Muscle of leg (tissue), 3 donors: ENCODE measurements at regions not wholly inside any gene's neighbourhood (a gene's known extent, or its start where the extent isn't known, plus 50 kb on each side); places are given as distances from the start of the nearest gene placed in this dataset.
A peak's percentile ranks its signal among the peaks of the same experiment; 100 is the strongest.

ENCODE experiments used
- DNase-seq: peaks from one replicate; pipeline ENCODE4 v3.0.0; 2013
- H3K27ac ChIP-seq: one replicate; pipeline ENCODE4 v1.5.1; 2013; ENCODE audit warnings: mild to moderate bottlenecking, low read length, control low read depth
- H3K27me3 ChIP-seq: one replicate; pipeline ENCODE4 v1.6.1; 2013; ENCODE audit warnings: low read length; ENCODE audit not compliant: control insufficient read depth, insufficient read depth
- H3K36me3 ChIP-seq: one replicate; pipeline ENCODE4 v1.6.1; 2013; ENCODE audit warnings: low read length; ENCODE audit not compliant: control insufficient read depth, insufficient read depth
- H3K4me1 ChIP-seq: one replicate; pipeline ENCODE4 v1.6.1; 2013; ENCODE audit warnings: low read length; ENCODE audit not compliant: control insufficient read depth, insufficient read depth
- H3K4me3 ChIP-seq: one replicate; pipeline ENCODE4 v1.5.1; 2013; ENCODE audit warnings: low read length, control low read depth
- H3K9me3 ChIP-seq: replicated peaks from 2 replicates; pipeline ENCODE4 v1.6.1; 2013; ENCODE audit warnings: low read depth, low read length; ENCODE audit not compliant: control insufficient read depth
- WGBS: methylation state at CpG from one replicate; pipeline ENCODE4 v1.1.5; 2013; ENCODE audit warnings: missing lambda C conversion rate; ENCODE audit not compliant: insufficient coverage; 5-methylcytosine and 5-hydroxymethylcytosine counted together

DNA sequence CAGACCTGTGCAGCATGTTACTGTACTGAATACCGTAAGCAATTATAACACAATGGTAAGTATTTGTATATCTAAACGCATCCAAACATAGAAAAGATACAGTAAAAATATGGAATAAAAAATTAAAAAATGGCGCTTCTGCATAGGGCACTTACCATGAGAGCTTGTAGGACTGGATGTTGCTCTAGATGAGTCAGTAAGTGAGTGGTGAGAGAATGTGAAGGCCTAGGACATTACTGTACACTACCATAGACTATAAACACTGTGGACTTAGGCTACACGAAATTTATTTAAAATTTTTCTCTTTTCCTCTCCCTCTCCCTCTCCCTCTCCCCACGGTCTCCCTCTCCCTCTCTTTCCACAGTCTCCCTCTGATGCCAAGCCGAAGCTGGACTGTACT is 194.5 kb upstream of the CDKN3 start:
- H3K4me3 ChIP-seq, result no peak overlapping the region
- no peaks in the 10 kb centered on the region for H3K4me1 ChIP-seq
- DNase-seq, result no peak
- no peaks in the 10 kb centered on the region for H3K36me3 ChIP-seq
- H3K27me3 ChIP-seq, result no peaks in the 10 kb centered on the region
- WGBS, result 100% methylated on average over 1 of the region's 6 CpGs
- no peak overlapping the region for H3K27ac ChIP-seq
- H3K9me3 ChIP-seq, result no peaks in the 10 kb centered on the region

DNA sequence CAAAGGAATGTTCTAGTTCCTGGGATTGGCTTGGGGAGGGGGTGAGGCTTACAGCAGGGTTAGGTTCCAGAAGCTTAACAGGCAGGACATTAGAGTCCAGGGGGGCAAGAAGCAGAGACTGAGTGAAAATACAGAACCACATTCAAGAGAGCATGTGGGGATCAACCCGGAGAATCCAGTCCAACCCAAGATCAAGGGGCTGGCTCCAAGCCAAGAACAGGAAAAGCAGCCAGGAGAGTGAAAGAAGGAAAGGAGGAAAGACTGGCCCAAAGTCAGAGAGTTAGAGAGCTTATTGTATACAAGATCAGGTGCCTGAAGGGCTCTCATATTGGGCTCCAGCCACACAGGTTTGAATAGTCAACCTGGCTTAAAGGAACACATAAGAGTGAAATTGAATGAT is 190.3 kb upstream of the CDKN3 start:
- no peaks in the 10 kb centered on the region for H3K27me3 ChIP-seq
- no peaks in the 10 kb centered on the region for H3K9me3 ChIP-seq
- 33% methylated on average over 1 of the region's 1 CpG for WGBS
- H3K36me3 ChIP-seq, result no peaks in the 10 kb centered on the region
- no peak overlapping the region for H3K27ac ChIP-seq
- H3K4me1 ChIP-seq, result no peaks in the 10 kb centered on the region
- DNase-seq, result no peak
- no peak overlapping the region for H3K4me3 ChIP-seq

DNA sequence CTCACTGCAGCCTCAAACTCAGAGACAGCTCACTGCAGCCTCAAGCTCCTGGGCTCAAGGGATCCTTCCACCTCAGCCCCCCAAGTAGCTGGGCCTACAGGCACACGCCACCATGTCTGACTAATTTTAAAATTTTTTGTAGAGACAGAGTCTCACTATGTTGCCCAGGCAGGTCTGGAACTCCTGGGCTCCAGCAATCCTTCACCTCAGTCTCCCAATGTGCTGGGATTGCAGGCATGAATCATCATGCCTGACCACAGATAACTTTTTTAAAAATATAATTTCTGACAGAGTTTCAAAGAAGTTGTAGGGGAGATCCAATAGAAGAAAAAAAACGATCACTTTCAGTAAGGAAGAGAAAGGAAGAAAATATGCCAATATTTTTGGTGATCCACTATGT is 189.7 kb upstream of the CDKN3 start:
- no CpG with 5 or more reads among the region's 2 CpGs for WGBS
- Histone ChIP-seq H3K27ac (no peak overlapping the region), H3K4me1 (no peaks in the 10 kb centered on the region), H3K4me3 (no peak overlapping the region), H3K27me3 (no peaks in the 10 kb centered on the region), H3K9me3 (no peaks in the 10 kb centered on the region), H3K36me3 (no peaks in the 10 kb centered on the region)
- DNase-seq, result no peak

DNA sequence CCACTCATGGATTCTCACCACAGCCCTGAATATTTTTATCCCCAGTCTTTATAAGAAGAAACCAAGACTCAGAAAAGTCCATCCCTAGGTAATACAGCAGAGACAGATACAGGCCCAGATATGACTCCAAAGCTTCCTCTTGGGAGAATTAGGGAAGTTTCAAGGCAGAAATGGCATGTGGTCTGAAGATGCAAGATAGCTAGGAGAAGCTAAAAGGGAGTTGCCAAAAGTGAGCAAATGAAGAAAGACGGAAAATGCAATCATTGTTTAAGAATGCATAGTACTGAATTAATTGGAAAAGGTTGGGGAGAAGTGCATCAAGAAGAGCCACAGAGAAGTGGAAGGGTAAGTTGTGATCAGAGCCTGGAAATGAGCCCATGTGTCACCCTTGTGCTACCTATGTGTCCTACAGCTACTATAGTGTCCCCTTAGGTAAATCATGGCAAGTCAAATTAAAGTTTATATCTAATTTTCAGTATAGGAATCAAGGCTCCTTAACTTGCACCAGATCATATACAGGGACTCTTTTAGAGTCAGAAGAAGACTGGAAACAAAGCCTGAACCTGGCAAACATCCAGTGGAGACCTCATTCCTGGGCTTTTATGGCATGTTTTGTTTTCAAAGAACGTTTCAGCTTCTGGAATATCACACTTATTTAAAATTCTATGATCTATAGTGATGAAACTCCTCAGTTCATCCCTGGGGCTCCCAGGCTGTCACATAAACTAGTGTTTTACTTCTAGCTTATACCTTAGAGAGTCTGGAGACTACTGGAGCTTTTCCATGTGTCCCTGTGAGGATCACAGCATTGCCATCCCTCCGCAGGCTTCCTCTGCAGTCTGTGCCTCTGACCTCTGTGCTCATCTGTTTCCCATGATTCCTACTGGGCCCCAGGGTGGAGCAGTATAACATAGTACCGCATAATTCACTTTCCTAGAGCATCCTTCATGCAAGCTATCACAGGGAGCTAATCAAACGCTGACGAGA is 189.0 kb upstream of the CDKN3 start:
- Histone ChIP-seq H3K27me3 (no peaks in the 10 kb centered on the region), H3K4me3 (no peak overlapping the region), H3K9me3 (no peaks in the 10 kb centered on the region), H3K27ac (no peak overlapping the region), H3K36me3 (no peaks in the 10 kb centered on the region), H3K4me1 (no peaks in the 10 kb centered on the region)
- 52% methylated on average over 2 of the region's 6 CpGs for WGBS
- peak; percentile 38 for DNase-seq

DNA sequence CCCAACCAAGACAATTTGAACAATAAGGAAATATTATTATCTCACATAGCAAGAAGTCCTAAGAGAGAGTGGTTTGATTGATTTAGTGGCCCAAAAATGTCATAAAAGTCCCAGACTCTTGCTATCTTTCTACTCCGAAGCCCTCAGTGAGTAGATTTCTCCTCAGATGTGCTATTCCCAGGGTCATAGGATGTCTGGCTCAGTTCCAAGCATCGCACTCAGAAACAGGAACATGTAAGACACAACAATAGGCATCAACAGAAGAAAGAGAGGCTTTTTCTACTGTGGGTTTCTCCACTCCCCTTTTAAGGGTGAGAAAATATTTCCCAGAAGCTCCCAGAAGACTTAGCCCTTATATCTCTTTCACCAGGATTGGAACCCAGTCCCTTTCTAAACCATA is 188.1 kb upstream of the CDKN3 start:
- H3K4me3 ChIP-seq, result no peak overlapping the region
- H3K36me3 ChIP-seq, result no peaks in the 10 kb centered on the region
- no peak overlapping the region for H3K27ac ChIP-seq
- 86% methylated on average over 1 of the region's 2 CpGs for WGBS
- no peaks in the 10 kb centered on the region for H3K9me3 ChIP-seq
- H3K27me3 ChIP-seq, result no peaks in the 10 kb centered on the region
- DNase-seq, result no peak
- no peaks in the 10 kb centered on the region for H3K4me1 ChIP-seq

DNA sequence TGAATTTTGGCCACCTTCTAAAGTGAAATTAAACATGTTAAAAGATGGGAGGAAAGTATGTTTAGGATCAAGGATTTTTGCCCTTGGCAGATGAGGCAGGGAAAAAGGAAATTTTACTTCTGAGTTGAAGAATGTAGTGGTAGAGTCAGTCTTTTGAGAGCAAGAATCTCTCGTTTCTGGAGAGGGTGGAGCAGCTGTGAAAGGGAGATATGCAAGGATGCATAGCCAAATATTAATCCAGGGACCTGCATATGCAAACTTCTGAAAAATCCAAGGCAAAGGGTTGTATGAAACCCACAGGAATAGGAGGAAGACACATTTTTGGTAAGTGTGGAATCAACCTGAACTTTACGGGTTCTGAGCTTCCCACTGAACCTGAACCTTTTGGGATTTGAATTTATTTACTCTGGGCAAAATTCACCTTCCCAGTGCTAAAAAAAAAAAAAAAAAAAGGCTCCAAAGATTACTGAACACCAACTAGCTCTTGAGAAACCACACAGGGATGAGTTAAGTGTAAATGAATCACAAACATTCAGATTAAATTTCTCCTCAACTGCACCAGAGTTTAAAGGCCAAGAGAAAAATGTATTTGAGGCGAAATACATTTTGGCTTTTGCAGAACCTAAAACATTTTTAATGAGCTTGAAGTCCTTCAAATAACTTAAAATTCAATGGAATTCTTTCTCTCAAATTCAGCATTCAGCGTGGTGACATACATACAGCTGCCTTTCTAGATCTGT is 187.1 kb upstream of the CDKN3 start:
- Histone ChIP-seq H3K4me1 (no peaks in the 10 kb centered on the region), H3K36me3 (no peaks in the 10 kb centered on the region), H3K27ac (no peak overlapping the region), H3K27me3 (no peaks in the 10 kb centered on the region), H3K4me3 (no peak overlapping the region), H3K9me3 (no peaks in the 10 kb centered on the region)
- WGBS, result 33% methylated on average over 1 of the region's 4 CpGs
- no peak for DNase-seq

DNA sequence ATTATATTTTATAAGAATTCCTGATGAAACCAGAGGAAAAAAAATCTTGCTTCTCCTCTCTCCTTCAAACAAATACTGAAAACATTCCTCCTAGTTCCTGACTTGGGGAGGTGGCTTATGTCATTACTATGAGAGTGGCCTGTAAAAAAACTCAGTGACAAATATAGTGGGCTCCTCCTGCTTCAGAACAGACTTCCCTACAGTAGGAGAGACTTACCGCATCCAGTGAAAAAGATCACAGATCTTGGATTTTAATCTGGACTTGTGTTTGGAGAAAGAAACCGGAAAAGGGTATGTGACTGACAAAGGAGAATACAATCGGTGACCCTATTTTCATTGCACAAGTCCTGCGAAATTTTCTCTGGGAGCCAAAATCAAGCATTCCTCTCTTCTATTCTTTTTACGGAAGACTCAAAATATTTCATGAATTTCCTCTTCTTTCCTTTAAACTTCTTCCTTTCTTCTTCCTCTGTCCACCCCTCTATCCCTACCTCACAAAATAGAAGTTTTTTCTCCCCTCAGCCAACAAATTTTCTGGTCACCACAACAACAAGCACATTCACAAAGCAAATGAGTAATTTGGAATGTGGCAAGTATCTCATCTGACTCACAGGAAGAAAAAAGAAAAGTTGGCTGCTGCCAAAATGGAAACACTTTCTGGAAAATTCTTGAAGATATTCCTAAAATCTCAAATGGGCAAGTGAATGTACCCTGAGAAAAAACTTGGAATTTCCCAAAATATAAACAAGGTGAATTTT is 185.1 kb upstream of the CDKN3 start:
- H3K27ac ChIP-seq, result no peak overlapping the region
- no peaks in the 10 kb centered on the region for H3K4me1 ChIP-seq
- no peaks in the 10 kb centered on the region for H3K9me3 ChIP-seq
- no peaks in the 10 kb centered on the region for H3K36me3 ChIP-seq
- no peaks in the 10 kb centered on the region for H3K27me3 ChIP-seq
- WGBS, result 74% methylated on average over 2 of the region's 5 CpGs
- peak; percentile 38 for DNase-seq
- no peak overlapping the region for H3K4me3 ChIP-seq

DNA sequence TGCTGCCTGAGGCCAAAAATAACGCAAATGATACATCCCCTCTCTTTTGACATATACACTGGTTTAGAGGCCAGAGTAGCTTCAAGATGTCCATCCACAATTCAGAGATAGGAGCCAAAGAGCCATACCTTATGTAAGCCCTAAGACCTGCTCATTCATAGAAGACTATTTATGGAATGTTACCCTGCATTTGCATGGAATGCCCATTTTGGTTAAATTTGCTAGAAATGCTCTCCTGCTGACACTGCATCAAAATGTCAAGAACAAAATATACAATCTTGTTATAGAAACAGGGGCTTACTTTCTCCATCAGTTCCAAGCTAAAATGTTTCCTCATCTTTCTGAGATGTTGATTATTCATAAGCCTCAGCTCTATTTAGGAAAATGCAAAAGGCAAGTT is 183.3 kb upstream of the CDKN3 start:
- no CpG with 5 or more reads among the region's 1 CpG for WGBS
- Histone ChIP-seq H3K36me3 (no peaks in the 10 kb centered on the region), H3K9me3 (no peaks in the 10 kb centered on the region), H3K27me3 (peaks cover 3% of the 10 kb centered on the region), H3K4me3 (no peak overlapping the region), H3K27ac (no peak overlapping the region), H3K4me1 (no peaks in the 10 kb centered on the region)
- DNase-seq, result no peak

DNA sequence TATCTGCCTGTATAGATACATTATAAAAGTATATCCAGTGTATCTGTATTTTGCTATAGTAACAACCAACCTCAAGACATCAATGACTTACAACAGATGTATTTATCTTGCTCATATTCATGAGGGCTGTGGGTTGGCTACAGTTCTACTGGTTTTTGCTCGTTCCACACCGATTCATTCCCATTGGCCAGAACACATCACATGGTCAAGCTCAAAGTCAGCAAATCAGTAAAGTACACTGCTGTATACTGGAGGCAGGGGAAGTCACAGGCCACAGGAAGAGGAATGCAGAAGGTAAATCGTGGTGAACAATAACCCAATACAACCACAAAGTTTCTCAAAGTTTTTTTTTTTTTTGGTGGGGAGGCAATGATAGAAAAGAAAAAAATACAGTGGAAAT is 180.0 kb upstream of the CDKN3 start:
- no peak overlapping the region for H3K27ac ChIP-seq
- H3K36me3 ChIP-seq, result no peaks in the 10 kb centered on the region
- H3K27me3 ChIP-seq, result peaks cover 18% of the 10 kb centered on the region
- no peaks in the 10 kb centered on the region for H3K9me3 ChIP-seq
- DNase-seq, result no peak
- WGBS, result no CpG with 5 or more reads among the region's 3 CpGs
- no peak overlapping the region for H3K4me3 ChIP-seq
- H3K4me1 ChIP-seq, result peaks cover 10% of the 10 kb centered on the region
